ENCODE measurements at regions not wholly inside any gene's neighbourhood (a gene's known extent, or its start where the extent isn't known, plus 50 kb on each side); places are given as distances from the start of the nearest gene placed in this dataset.

- DNase-seq (ENCODE audit: extremely low read depth, low read depth): no peak
- H3K4me3 ChIP-seq (replicated peaks; ENCODE audit: low read depth, low read length): no peak overlapping the region
- no peak for TF ChIP-seq CTCF (IDR thresholded peaks at IDR 0.05; ENCODE audit: low read depth, low read length, missing control alignments)
Observed at GRCh38 chr4:59818656-59819055, 1381.5 kb upstream of the ADGRL3 start.

GRCh38 chr4:59823311-59823710 is 1376.8 kb upstream of the ADGRL3 start:
- TF ChIP-seq CTCF (IDR thresholded peaks at IDR 0.05; ENCODE audit: low read depth, low read length, missing control alignments): no peak
- H3K4me3 ChIP-seq (replicated peaks; ENCODE audit: low read depth, low read length): no peak overlapping the region
- no peak for DNase-seq (ENCODE audit: extremely low read depth, low read depth)

- H3K4me3 ChIP-seq (replicated peaks; ENCODE audit: low read depth, low read length): no peak overlapping the region
- no peak for DNase-seq (ENCODE audit: extremely low read depth, low read depth)
- no peak for TF ChIP-seq CTCF (IDR thresholded peaks at IDR 0.05; ENCODE audit: low read depth, low read length, missing control alignments)
Observed at GRCh38 chr4:59825104-59825503, 1375.0 kb upstream of the ADGRL3 start.

- DNase-seq (ENCODE audit: extremely low read depth, low read depth): no peak
- no peak overlapping the region for H3K4me3 ChIP-seq (replicated peaks; ENCODE audit: low read depth, low read length)
- TF ChIP-seq CTCF (IDR thresholded peaks at IDR 0.05; ENCODE audit: low read depth, low read length, missing control alignments): no peak
Observed at GRCh38 chr4:59831746-59832145, 1368.4 kb upstream of the ADGRL3 start.

DNA sequence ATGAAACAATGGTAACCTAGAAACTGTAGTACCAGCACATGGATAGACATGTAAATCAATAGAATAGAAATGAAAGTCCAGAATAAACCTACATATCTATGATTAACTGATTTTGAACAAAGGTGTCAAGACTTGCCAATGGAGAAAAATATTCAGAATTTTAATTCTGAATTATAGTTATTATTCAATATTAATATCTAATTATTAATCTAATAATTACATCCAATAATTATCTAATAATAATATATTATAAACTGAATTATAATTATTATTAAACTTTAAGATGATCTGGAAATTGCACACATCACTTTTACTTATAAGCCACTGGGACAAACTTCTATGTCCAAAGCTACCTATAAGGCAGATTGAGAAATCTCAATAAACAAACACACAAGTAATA is 1365.2 kb upstream of the ADGRL3 start:
- TF ChIP-seq CTCF (IDR thresholded peaks at IDR 0.05; ENCODE audit: low read depth, low read length, missing control alignments): no peak
- H3K4me3 ChIP-seq (replicated peaks; ENCODE audit: low read depth, low read length): no peak overlapping the region
- no peak for DNase-seq (ENCODE audit: extremely low read depth, low read depth)

GRCh38 chr4:59837751-59838150 is 1362.4 kb upstream of the ADGRL3 start:
- no peak overlapping the region for H3K4me3 ChIP-seq (replicated peaks; ENCODE audit: low read depth, low read length)
- TF ChIP-seq CTCF (IDR thresholded peaks at IDR 0.05; ENCODE audit: low read depth, low read length, missing control alignments): no peak
- DNase-seq (ENCODE audit: extremely low read depth, low read depth): no peak

- DNase-seq (ENCODE audit: extremely low read depth, low read depth): no peak
- TF ChIP-seq CTCF (IDR thresholded peaks at IDR 0.05; ENCODE audit: low read depth, low read length, missing control alignments): no peak
- no peak overlapping the region for H3K4me3 ChIP-seq (replicated peaks; ENCODE audit: low read depth, low read length)
Observed at GRCh38 chr4:59838236-59838635, 1361.9 kb upstream of the ADGRL3 start.
